ENCODE measurements at regions not wholly inside any gene's neighbourhood (a gene's known extent, or its start where the extent isn't known, plus 50 kb on each side); places are given as distances from the start of the nearest gene placed in this dataset.

- no peaks in the 10 kb centered on the region for H3K36me3 ChIP-seq (ENCODE audit: control insufficient read depth in 2 of 3, insufficient read depth in 3 of 3, low read length in 3 of 3)
- H3K9ac ChIP-seq (ENCODE audit: low read length in 3 of 3): no peak overlapping the region
- no peak overlapping the region for H3K27ac ChIP-seq (ENCODE audit: low read depth in 2 of 2, low read length in 2 of 2)
- TF ChIP-seq CTCF (IDR thresholded peaks at IDR 0.05; ENCODE audit: borderline replicate concordance, extremely low read depth, insufficient read depth): no peak
- FAIRE-seq (no peak), DNase-seq (no peak)
- H3K27me3 ChIP-seq (ENCODE audit: control insufficient read depth, insufficient read depth, low read length): no peaks in the 10 kb centered on the region
- H3K4me3 ChIP-seq (ENCODE audit: low read length in 3 of 3): no peak overlapping the region
- no peaks in the 10 kb centered on the region for H3K9me3 ChIP-seq (ENCODE audit: control insufficient read depth in 2 of 3, insufficient read depth in 1 of 3, low read length in 3 of 3)
- H3K4me1 ChIP-seq (ENCODE audit: control insufficient read depth in 2 of 3, insufficient read depth in 2 of 3, low read depth in 1 of 3, low read length in 3 of 3): no peaks in the 10 kb centered on the region
- intact Hi-C loops (cut with DNase I): no loop called here
Measured at GRCh38 chr14:94904636-94905035, 134.7 kb upstream of the GSC start.

DNA sequence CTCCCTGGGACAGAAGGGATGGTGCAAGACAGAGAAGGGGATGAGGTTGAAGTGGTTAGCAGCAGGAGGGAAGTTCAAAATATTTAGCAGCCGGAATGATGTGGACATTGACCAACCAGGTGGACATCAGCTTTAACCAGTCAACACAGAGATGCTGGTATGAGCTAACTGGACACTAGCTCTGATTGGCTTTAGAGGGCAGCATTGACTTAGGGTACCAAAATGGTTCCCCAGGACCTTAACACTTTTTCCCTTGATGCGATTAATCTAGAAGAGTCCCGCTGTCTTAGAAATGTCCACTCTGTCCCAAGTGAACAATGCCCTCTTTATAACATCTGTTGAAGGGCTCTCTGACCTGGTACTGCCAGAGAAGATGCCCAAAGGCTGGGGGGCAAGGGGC is 134.0 kb upstream of the GSC start:
- Histone ChIP-seq H3K4me3 (ENCODE audit: low read length in 3 of 3) (no peak overlapping the region), H3K9me3 (ENCODE audit: control insufficient read depth in 2 of 3, insufficient read depth in 1 of 3, low read length in 3 of 3) (no peaks in the 10 kb centered on the region), H3K36me3 (ENCODE audit: control insufficient read depth in 2 of 3, insufficient read depth in 3 of 3, low read length in 3 of 3) (no peaks in the 10 kb centered on the region), H3K9ac (ENCODE audit: low read length in 3 of 3) (no peak overlapping the region), H3K27me3 (ENCODE audit: control insufficient read depth, insufficient read depth, low read length) (no peaks in the 10 kb centered on the region), H3K27ac (ENCODE audit: low read depth in 2 of 2, low read length in 2 of 2) (no peak overlapping the region), H3K4me1 (ENCODE audit: control insufficient read depth in 2 of 3, insufficient read depth in 2 of 3, low read depth in 1 of 3, low read length in 3 of 3) (no peaks in the 10 kb centered on the region)
- intact Hi-C loops (cut with DNase I): no loop called here
- TF ChIP-seq CTCF (IDR thresholded peaks at IDR 0.05; ENCODE audit: borderline replicate concordance, extremely low read depth, insufficient read depth): no peak
- DNase-seq (no peak), FAIRE-seq (no peak)

GRCh38 chr14:94903338-94903737 is 133.4 kb upstream of the GSC start:
- no peak overlapping the region for H3K27ac ChIP-seq (ENCODE audit: low read depth in 2 of 2, low read length in 2 of 2)
- H3K4me1 ChIP-seq (ENCODE audit: control insufficient read depth in 2 of 3, insufficient read depth in 2 of 3, low read depth in 1 of 3, low read length in 3 of 3): no peaks in the 10 kb centered on the region
- H3K9me3 ChIP-seq (ENCODE audit: control insufficient read depth in 2 of 3, insufficient read depth in 1 of 3, low read length in 3 of 3): no peaks in the 10 kb centered on the region
- no peaks in the 10 kb centered on the region for H3K27me3 ChIP-seq (ENCODE audit: control insufficient read depth, insufficient read depth, low read length)
- no peak overlapping the region for H3K4me3 ChIP-seq (ENCODE audit: low read length in 3 of 3)
- DNase-seq (peak in 1 of 5 donors; percentile 38), FAIRE-seq (no peak)
- H3K36me3 ChIP-seq (ENCODE audit: control insufficient read depth in 2 of 3, insufficient read depth in 3 of 3, low read length in 3 of 3): no peaks in the 10 kb centered on the region
- no peak for TF ChIP-seq CTCF (IDR thresholded peaks at IDR 0.05; ENCODE audit: borderline replicate concordance, extremely low read depth, insufficient read depth)
- intact Hi-C loops (cut with DNase I): no loop called here
- H3K9ac ChIP-seq (ENCODE audit: low read length in 3 of 3): no peak overlapping the region

DNA sequence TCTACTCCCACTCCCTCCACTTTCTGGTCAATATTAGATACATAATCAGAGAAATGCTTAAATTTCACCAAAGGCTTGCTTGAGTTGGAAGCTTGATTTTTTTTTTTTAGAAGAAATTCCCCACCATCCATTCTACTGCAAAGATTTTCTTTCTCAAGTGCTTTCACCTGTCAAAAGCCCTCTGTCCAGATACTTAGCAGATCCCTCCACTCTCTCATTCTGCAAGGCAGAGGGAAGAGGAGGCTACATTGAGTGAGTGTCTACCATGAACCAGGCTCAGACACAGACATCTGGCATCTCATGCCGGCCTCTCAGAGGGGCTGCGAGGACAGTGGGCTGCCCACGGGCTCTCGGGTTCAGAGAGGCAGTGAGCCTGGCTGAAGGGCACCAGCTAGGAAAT is 127.6 kb upstream of the GSC start:
- no peak overlapping the region for H3K4me3 ChIP-seq (ENCODE audit: low read length in 3 of 3)
- no peaks in the 10 kb centered on the region for H3K36me3 ChIP-seq (ENCODE audit: control insufficient read depth in 2 of 3, insufficient read depth in 3 of 3, low read length in 3 of 3)
- intact Hi-C loops (cut with DNase I): no loop called here
- no peak overlapping the region for H3K9ac ChIP-seq (ENCODE audit: low read length in 3 of 3)
- H3K27me3 ChIP-seq (ENCODE audit: control insufficient read depth, insufficient read depth, low read length): no peaks in the 10 kb centered on the region
- no peak overlapping the region for H3K27ac ChIP-seq (ENCODE audit: low read depth in 2 of 2, low read length in 2 of 2)
- FAIRE-seq (no peak), DNase-seq (no peak)
- peaks cover 0 to 5% (median 0%) of the 10 kb centered on the region in 3 donors for H3K9me3 ChIP-seq (ENCODE audit: control insufficient read depth in 2 of 3, insufficient read depth in 1 of 3, low read length in 3 of 3)
- H3K4me1 ChIP-seq (ENCODE audit: control insufficient read depth in 2 of 3, insufficient read depth in 2 of 3, low read depth in 1 of 3, low read length in 3 of 3): no peaks in the 10 kb centered on the region
- no peak for TF ChIP-seq CTCF (IDR thresholded peaks at IDR 0.05; ENCODE audit: borderline replicate concordance, extremely low read depth, insufficient read depth)

Data from kidney (tissue), 13 donors.